ENCODE measurements at regions not wholly inside any gene's neighbourhood (a gene's known extent, or its start where the extent isn't known, plus 50 kb on each side); places are given as distances from the start of the nearest gene placed in this dataset.

- no peak for TF ChIP-seq CTCF (IDR thresholded peaks at IDR 0.05; ENCODE audit: borderline replicate concordance, insufficient read depth, low read depth, low read length)
- no peak overlapping the region for H3K4me3 ChIP-seq (ENCODE audit: low read depth, low read length)
Measured at GRCh38 chr10:6770846-6771245, 190.8 kb upstream of the PRKCQ start.

GRCh38 chr10:6769704-6770417 lies 189.8 kb upstream of the PRKCQ start:
- no peak for TF ChIP-seq CTCF (IDR thresholded peaks at IDR 0.05; ENCODE audit: borderline replicate concordance, insufficient read depth, low read depth, low read length)
- no peak overlapping the region for H3K4me3 ChIP-seq (ENCODE audit: low read depth, low read length)

GRCh38 chr10:6766131-6766801 lies 186.2 kb upstream of the PRKCQ start:
- no peak for TF ChIP-seq CTCF (IDR thresholded peaks at IDR 0.05; ENCODE audit: borderline replicate concordance, insufficient read depth, low read depth, low read length)
- H3K4me3 ChIP-seq (ENCODE audit: low read depth, low read length), result no peak overlapping the region

GRCh38 chr10:6763423-6763822 lies 183.3 kb upstream of the PRKCQ start:
- TF ChIP-seq CTCF (IDR thresholded peaks at IDR 0.05; ENCODE audit: borderline replicate concordance, insufficient read depth, low read depth, low read length), result no peak
- H3K4me3 ChIP-seq (ENCODE audit: low read depth, low read length), result no peak overlapping the region

- TF ChIP-seq CTCF (IDR thresholded peaks at IDR 0.05; ENCODE audit: borderline replicate concordance, insufficient read depth, low read depth, low read length), result no peak
- H3K4me3 ChIP-seq (ENCODE audit: low read depth, low read length), result no peak overlapping the region
Measured at GRCh38 chr10:6763001-6763400, 182.9 kb upstream of the PRKCQ start.

- TF ChIP-seq CTCF (IDR thresholded peaks at IDR 0.05; ENCODE audit: borderline replicate concordance, insufficient read depth, low read depth, low read length), result no peak
- H3K4me3 ChIP-seq (ENCODE audit: low read depth, low read length), result no peak overlapping the region
Measured at GRCh38 chr10:6759961-6760360, 179.9 kb upstream of the PRKCQ start.

- no peak for TF ChIP-seq CTCF (IDR thresholded peaks at IDR 0.05; ENCODE audit: borderline replicate concordance, insufficient read depth, low read depth, low read length)
- no peak overlapping the region for H3K4me3 ChIP-seq (ENCODE audit: low read depth, low read length)
Measured at GRCh38 chr10:6757158-6757557, 177.1 kb upstream of the PRKCQ start.

All from GM12875 (cell line).